ENCODE measurements at regions not wholly inside any gene's neighbourhood (a gene's known extent, or its start where the extent isn't known, plus 50 kb on each side); places are given as distances from the start of the nearest gene placed in this dataset.

DNA sequence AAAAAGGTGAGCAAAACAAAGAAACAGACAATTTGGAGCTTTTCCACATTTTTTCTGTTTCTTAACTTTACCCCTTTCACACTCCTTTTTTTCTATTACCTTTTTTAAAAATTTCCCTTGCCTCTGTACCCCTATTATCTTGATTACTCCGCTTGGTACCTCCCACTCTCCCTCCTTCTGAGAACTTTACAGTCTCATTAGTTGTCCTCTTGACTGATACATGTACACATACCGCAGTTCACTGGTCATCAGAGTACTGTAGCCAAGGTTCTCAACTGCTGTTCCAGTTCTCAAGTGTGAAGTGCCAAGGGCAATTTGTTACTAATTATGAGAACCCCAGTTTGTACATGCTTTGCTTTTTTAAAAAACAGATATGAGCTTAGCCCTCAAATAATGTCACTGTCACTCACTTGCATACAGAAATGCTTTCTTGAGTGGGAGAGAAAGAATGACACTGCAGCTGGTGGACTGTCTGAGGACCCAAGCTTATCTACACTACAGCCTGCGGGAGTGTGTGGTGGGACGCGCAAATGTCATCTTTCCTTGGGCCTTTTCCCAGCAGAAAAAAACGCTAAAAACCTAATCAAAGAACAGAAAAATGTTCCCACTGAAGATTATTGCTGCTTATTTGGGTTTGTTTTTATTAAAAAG lies 160.8 kb downstream of the DISP1 start:
- TF ChIP-seq, protein P1, sequence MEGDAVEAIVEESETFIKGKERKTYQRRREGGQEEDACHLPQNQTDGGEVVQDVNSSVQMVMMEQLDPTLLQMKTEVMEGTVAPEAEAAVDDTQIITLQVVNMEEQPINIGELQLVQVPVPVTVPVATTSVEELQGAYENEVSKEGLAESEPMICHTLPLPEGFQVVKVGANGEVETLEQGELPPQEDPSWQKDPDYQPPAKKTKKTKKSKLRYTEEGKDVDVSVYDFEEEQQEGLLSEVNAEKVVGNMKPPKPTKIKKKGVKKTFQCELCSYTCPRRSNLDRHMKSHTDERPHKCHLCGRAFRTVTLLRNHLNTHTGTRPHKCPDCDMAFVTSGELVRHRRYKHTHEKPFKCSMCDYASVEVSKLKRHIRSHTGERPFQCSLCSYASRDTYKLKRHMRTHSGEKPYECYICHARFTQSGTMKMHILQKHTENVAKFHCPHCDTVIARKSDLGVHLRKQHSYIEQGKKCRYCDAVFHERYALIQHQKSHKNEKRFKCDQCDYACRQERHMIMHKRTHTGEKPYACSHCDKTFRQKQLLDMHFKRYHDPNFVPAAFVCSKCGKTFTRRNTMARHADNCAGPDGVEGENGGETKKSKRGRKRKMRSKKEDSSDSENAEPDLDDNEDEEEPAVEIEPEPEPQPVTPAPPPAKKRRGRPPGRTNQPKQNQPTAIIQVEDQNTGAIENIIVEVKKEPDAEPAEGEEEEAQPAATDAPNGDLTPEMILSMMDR (conservative IDR thresholded peaks at IDR 0.05; ENCODE audit: low read length), result no peak
- TF ChIP-seq EZH2phosphoT487 (IDR thresholded peaks at IDR 0.05; ENCODE audit: borderline replicate concordance), result no peak

Measured in Loucy (cell line).